ENCODE measurements at regions not wholly inside any gene's neighbourhood (a gene's known extent, or its start where the extent isn't known, plus 50 kb on each side); places are given as distances from the start of the nearest gene placed in this dataset.

DNA sequence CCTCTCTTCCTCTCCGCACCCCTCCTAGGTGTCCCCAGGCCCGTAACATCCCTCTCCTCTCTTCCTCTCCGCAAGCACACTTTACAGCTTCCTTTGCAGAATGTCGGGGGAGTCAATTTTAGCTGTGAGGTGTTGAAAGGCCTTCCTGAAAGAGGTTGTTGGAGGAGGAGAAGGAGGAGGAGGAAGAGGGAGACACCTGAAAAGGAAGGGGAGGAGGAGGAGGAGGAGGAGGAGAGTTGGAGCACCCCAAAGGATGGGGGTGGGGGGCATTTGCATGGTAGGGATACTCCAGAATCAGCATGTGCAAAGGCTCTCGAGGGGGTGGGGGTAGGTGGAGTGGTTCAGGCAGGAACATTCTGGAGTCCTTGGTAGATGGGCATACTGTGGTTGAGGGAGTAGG lies 1045.1 kb downstream of the TBC1D22A start:
- TF ChIP-seq SPI1 (IDR thresholded peaks at IDR 0.05; ENCODE audit: low read depth, low read length) (no peak), TAF1 (IDR thresholded peaks at IDR 0.05; ENCODE audit: low read depth, low read length) (no peak), POLR2AphosphoS5 (IDR thresholded peaks at IDR 0.05; ENCODE audit: low read depth, low read length) (no peak), POLR2A (IDR thresholded peaks at IDR 0.05; ENCODE audit: low read depth, low read length) (no peak), PAX5 (IDR thresholded peaks at IDR 0.05; ENCODE audit: insufficient read depth, low read length, severe bottlenecking) (no peak), POU2F2 (IDR thresholded peaks at IDR 0.05; ENCODE audit: low read depth, low read length) (no peak)

All from GM12891 (cell line).